ENCODE measurements at regions not wholly inside any gene's neighbourhood (a gene's known extent, or its start where the extent isn't known, plus 50 kb on each side); places are given as distances from the start of the nearest gene placed in this dataset.

DNA sequence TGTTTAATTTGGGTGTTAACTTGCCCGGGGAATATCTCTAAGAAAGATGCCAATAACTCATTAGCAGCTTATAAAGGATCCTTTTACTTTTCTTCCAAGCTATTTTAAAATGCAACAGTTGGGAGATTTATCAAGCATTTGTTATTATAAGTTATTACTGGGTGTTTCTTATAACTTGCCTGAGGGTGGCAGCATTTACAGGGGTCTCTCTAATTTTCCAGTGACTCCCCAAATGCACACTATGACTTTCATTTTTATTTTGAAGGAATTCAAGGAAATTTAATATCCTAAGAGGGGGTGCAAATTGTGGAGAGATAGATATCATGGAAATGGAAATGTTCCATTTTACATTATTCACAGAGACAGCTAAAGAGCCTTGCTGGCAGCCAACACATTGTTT is 138.0 kb downstream of the PDGFRA start:
- TF ChIP-seq ZNF274 (IDR thresholded peaks at IDR 0.05; ENCODE audit: low read depth, low read length) (no peak), YY1 (IDR thresholded peaks at IDR 0.05; ENCODE audit: insufficient read depth, insufficient read length) (no peak)

All from NT2/D1 (cell line).